ENCODE measurements at regions not wholly inside any gene's neighbourhood (a gene's known extent, or its start where the extent isn't known, plus 50 kb on each side); places are given as distances from the start of the nearest gene placed in this dataset.

GRCh38 chr14:62308891-62309290, 546.7 kb downstream of the SNAPC1 start:
- TF ChIP-seq POLR2A (IDR thresholded peaks at IDR 0.05), result no peak
- no peak for TF ChIP-seq CTCF (IDR thresholded peaks at IDR 0.05)
- TF ChIP-seq POLR2AphosphoS5 (IDR thresholded peaks at IDR 0.05; ENCODE audit: insufficient read depth in 1 of 2, low read depth in 1 of 2), result no peak

Measured in vagina (tissue), 2 donors.